Mesenchymal stem cell (in vitro differentiated cells and primary cell): ENCODE measurements at regions not wholly inside any gene's neighbourhood (a gene's known extent, or its start where the extent isn't known, plus 50 kb on each side); places are given as distances from the start of the nearest gene placed in this dataset.
"Not testable (repeated sequence)": the region's sequence is repeated elsewhere in the genome, so short reads cannot be mapped to it uniquely, and the experiment has no call there.

Experiments
- DNase-seq: peaks from one replicate; pipeline ENCODE4 v3.0.0-alpha.2; 2013
- H2AFZ ChIP-seq: one replicate; pipeline ENCODE4 v1.6.1; 2013; ENCODE audit warnings: low read depth, mild to moderate bottlenecking, control low read depth, inconsistent platforms, low read length, moderate library complexity
- H2AK5ac ChIP-seq: 2 replicates; pipeline ENCODE4 v1.6.1; 2013; ENCODE audit warnings: low read length, moderate library complexity, mild to moderate bottlenecking, inconsistent platforms; ENCODE audit not compliant: severe bottlenecking
- H2BK120ac ChIP-seq: one replicate; pipeline ENCODE4 v1.6.1; 2013; ENCODE audit warnings: low read depth, mild to moderate bottlenecking, inconsistent platforms, low read length, moderate library complexity
- H2BK12ac ChIP-seq, 2 experiments: one replicate each; pipeline ENCODE4 v1.6.1; 2013; ENCODE audit warnings: inconsistent platforms in 2 of 2, low read length in 2 of 2, mild to moderate bottlenecking in 2 of 2, moderate library complexity in 2 of 2, control low read depth in 1 of 2
- H2BK15ac ChIP-seq: one replicate; pipeline ENCODE4 v1.6.1; 2013; ENCODE audit warnings: mild to moderate bottlenecking, low read depth, inconsistent platforms; ENCODE audit not compliant: poor library complexity, severe bottlenecking
- H2BK5ac ChIP-seq: 2 replicates; pipeline ENCODE4 v1.6.1; 2013; ENCODE audit warnings: low read depth, mild to moderate bottlenecking, low read length, control low read depth, inconsistent platforms; ENCODE audit not compliant: poor library complexity, severe bottlenecking
- H3K14ac ChIP-seq, 2 experiments: one replicate each; pipeline ENCODE4 v1.6.1; 2013; ENCODE audit warnings: inconsistent platforms in 2 of 2, low read length in 2 of 2, control low read depth in 1 of 2, mild to moderate bottlenecking in 1 of 2, moderate library complexity in 1 of 2
- H3K18ac ChIP-seq, 2 experiments: one replicate each; pipeline ENCODE4 v1.6.1; 2013; ENCODE audit warnings: inconsistent platforms in 2 of 2, low read length in 2 of 2, control low read depth in 1 of 2, low read depth in 1 of 2, mild to moderate bottlenecking in 1 of 2
- H3K23ac ChIP-seq, 2 experiments: one replicate each; pipeline ENCODE4 v1.6.1; 2013; ENCODE audit warnings: inconsistent platforms in 2 of 2, low read length in 2 of 2, mild to moderate bottlenecking in 2 of 2, moderate library complexity in 2 of 2, control low read depth in 1 of 2
- H3K27ac ChIP-seq: 2 replicates; pipeline ENCODE4 v1.5.1; 2013; ENCODE audit warnings: mild to moderate bottlenecking, moderate library complexity, low read length, control low read depth, inconsistent platforms; ENCODE audit not compliant: poor library complexity, severe bottlenecking
- H3K27me3 ChIP-seq, 2 experiments: 2 replicates each; pipeline versions ENCODE4 v1.6.1 to v1.7.0; 2013; ENCODE audit warnings: low read length in 2 of 2, mild to moderate bottlenecking in 2 of 2, moderate library complexity in 2 of 2, control low read depth in 1 of 2, inconsistent platforms in 1 of 2; ENCODE audit not compliant: control insufficient read depth in 1 of 2, insufficient read depth in 1 of 2
- H3K36me3 ChIP-seq, 2 experiments: 2 replicates each; pipeline versions ENCODE4 v1.6.1 to v1.7.0; 2013; ENCODE audit warnings: low read length in 2 of 2, control low read depth in 1 of 2, inconsistent platforms in 1 of 2, low read depth in 1 of 2, mild to moderate bottlenecking in 1 of 2; ENCODE audit not compliant: insufficient read depth in 2 of 2, control insufficient read depth in 1 of 2
- H3K4ac ChIP-seq, 2 experiments: one replicate each; pipeline ENCODE4 v1.6.1; 2013; ENCODE audit warnings: inconsistent platforms in 2 of 2, low read length in 2 of 2, mild to moderate bottlenecking in 2 of 2, moderate library complexity in 2 of 2, control low read depth in 1 of 2, low read depth in 1 of 2
- H3K4me1 ChIP-seq: 2 replicates; pipeline ENCODE4 v1.6.1; 2013; ENCODE audit warnings: low read depth, low read length, control low read depth; ENCODE audit not compliant: control insufficient read depth, insufficient read depth
- H3K4me2 ChIP-seq: 2 replicates; pipeline ENCODE4 v1.6.1; 2013; ENCODE audit warnings: low read length, mild to moderate bottlenecking, inconsistent platforms; ENCODE audit not compliant: poor library complexity, severe bottlenecking
- H3K4me3 ChIP-seq, 2 experiments: 2 replicates each; pipeline versions ENCODE4 v1.5.1 to v1.7.0; 2013; ENCODE audit warnings: low read length in 2 of 2, mild to moderate bottlenecking in 2 of 2, control low read depth in 1 of 2, low read depth in 1 of 2; ENCODE audit not compliant: insufficient read depth in 1 of 2
- H3K79me1 ChIP-seq: replicated peaks from 2 replicates; pipeline ENCODE4 v1.6.1; 2013; ENCODE audit warnings: mild to moderate bottlenecking, control low read depth, low read length, inconsistent platforms; ENCODE audit not compliant: poor library complexity, severe bottlenecking
- H3K9ac ChIP-seq: 2 replicates; pipeline ENCODE4 v1.7.0; 2013; ENCODE audit warnings: mild to moderate bottlenecking, low read length, moderate library complexity
- H3K9me3 ChIP-seq: 2 replicates; pipeline ENCODE4 v1.7.0; 2013; ENCODE audit warnings: mild to moderate bottlenecking, low read length; ENCODE audit not compliant: control insufficient read depth
- H4K8ac ChIP-seq: one replicate; pipeline ENCODE4 v1.6.1; 2013; ENCODE audit warnings: inconsistent platforms, mild to moderate bottlenecking, low read length, moderate library complexity
- H4K91ac ChIP-seq: one replicate; pipeline ENCODE4 v1.6.1; 2013; ENCODE audit warnings: mild to moderate bottlenecking, low read length, inconsistent platforms
- WGBS: methylation state at CpG from one replicate; pipeline ENCODE4 v1.1.7; 2013; ENCODE audit warnings: mixed read lengths; 5-methylcytosine and 5-hydroxymethylcytosine counted together

DNA sequence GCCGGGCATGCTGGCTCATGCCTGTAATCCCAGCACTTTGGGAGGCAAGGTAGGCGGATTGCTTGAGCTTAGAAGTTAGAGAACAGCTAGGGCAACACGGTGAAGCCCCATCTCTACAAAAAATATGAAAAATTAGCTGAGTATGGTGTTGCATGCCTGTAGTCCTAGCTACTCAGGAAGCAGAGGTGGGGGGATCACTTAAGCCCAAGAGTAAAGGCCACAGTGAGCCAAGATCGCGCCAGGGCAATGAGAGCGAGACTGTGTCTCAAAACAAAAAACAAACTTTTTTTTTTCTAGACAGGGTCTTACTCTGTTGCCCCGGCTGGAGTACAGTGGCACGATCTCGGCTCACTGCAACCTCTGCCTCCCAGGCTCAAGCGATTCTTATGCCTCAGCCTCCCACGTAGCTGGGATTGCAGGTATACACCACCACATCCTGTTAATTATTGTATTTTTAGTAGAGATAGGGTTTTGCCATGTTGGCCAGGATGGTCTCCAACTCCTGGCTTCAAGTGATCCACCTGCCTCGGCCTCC, 307.5 kb downstream of the GOLGA6L6 start:
- H3K27ac ChIP-seq, H2BK120ac ChIP-seq, H3K4me1 ChIP-seq, H3K79me1 ChIP-seq, H4K91ac ChIP-seq, H3K27me3 ChIP-seq, H2AK5ac ChIP-seq, H2BK5ac ChIP-seq, H2AFZ ChIP-seq, H3K9me3 ChIP-seq, H3K18ac ChIP-seq, H3K4me3 ChIP-seq, H3K14ac ChIP-seq, H3K4me2 ChIP-seq, H2BK12ac ChIP-seq, H2BK15ac ChIP-seq, H4K8ac ChIP-seq, DNase-seq, H3K36me3 ChIP-seq, H3K9ac ChIP-seq, H3K23ac ChIP-seq, H3K4ac ChIP-seq: not testable (repeated sequence)
- 66% methylated on average over 10 of the region's 12 CpGs for WGBS

DNA sequence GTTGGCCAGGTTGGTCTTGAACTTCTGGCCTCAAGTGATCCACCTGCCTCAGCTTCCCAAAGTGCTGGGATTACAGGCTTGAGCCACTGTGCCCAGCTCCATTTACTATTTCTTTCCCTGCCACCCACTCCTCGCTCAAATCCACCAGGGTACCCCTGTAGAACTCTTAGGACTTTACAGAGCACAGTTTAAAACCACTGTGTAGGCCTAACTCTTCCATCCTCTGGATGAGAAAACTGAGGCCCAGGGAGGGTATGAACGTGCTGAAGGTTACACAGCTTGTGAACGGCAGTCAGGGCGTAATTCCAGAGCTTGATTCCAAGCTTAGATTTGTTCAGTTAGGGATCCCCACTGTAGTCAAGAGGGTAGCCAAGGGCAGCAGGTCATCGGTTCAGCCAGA, 309.1 kb downstream of the GOLGA6L6 start:
- not testable (repeated sequence) for H2BK12ac ChIP-seq, H2BK120ac ChIP-seq, H3K36me3 ChIP-seq, H3K27me3 ChIP-seq, H3K27ac ChIP-seq, H3K9me3 ChIP-seq, H3K4me3 ChIP-seq, H3K4ac ChIP-seq, H3K79me1 ChIP-seq, H3K14ac ChIP-seq, DNase-seq, H3K23ac ChIP-seq, H2BK15ac ChIP-seq, H3K9ac ChIP-seq, H3K4me1 ChIP-seq, H4K8ac ChIP-seq, H2AK5ac ChIP-seq, H4K91ac ChIP-seq, H3K18ac ChIP-seq, H3K4me2 ChIP-seq, H2AFZ ChIP-seq, H2BK5ac ChIP-seq
- WGBS: 59% methylated on average over 5 of the region's 5 CpGs

DNA sequence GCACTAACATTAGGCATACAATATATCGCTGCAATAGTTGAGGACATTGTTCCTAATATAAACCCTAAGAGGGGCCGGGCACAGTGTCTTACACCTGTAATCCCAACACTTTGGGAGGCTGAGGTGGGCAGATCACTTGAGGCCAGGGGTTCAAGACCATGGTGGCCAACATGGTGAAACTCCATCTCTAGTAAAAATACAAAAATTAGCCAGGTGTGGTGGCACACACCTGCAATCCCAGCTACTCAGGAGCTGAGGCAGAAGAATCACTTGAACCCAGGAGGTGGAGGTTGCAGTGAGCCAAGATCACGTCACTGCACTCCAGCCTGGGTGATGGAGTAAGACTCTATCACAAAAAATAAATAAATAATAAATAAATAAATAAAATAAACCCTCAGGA, 310.9 kb downstream of the GOLGA6L6 start:
- not testable (repeated sequence) for H4K91ac ChIP-seq, H3K4me2 ChIP-seq, H3K27ac ChIP-seq, H3K4me1 ChIP-seq, H3K4ac ChIP-seq, H3K18ac ChIP-seq, H3K14ac ChIP-seq, H2AK5ac ChIP-seq, H3K36me3 ChIP-seq, H3K9ac ChIP-seq, H2BK12ac ChIP-seq, H3K27me3 ChIP-seq, H3K9me3 ChIP-seq, H2BK120ac ChIP-seq, H3K4me3 ChIP-seq, H3K23ac ChIP-seq, H3K79me1 ChIP-seq, H2BK15ac ChIP-seq, H4K8ac ChIP-seq, H2AFZ ChIP-seq, H2BK5ac ChIP-seq, DNase-seq
- 69% methylated on average over 2 of the region's 3 CpGs for WGBS

DNA sequence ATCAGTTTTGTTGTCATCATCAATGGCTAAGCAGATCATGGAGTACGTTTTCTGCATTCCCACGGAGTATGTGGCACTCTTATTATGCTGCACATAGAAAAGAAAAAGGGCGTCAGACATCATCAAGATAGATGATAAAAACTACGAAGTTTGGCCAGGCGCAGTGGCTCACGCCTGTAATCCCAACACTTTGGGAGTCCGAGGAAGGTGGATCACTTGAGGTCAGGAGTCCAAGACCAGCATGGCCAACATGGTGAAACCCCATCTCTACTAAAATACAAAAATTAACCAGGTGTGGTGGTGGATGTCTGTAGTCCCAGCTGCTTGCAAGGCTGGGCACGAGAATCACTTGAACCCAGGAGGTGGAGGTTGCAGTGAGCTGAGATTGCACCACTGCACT, 312.8 kb downstream of the GOLGA6L6 start:
- H2BK5ac ChIP-seq, H3K14ac ChIP-seq, H3K4me3 ChIP-seq, H2AK5ac ChIP-seq, H3K4me1 ChIP-seq, H3K79me1 ChIP-seq, H2BK12ac ChIP-seq, H3K36me3 ChIP-seq, H3K9ac ChIP-seq, H3K4ac ChIP-seq, H2AFZ ChIP-seq, DNase-seq, H3K18ac ChIP-seq, H4K91ac ChIP-seq, H2BK15ac ChIP-seq, H3K4me2 ChIP-seq, H4K8ac ChIP-seq, H2BK120ac ChIP-seq, H3K23ac ChIP-seq, H3K9me3 ChIP-seq, H3K27me3 ChIP-seq, H3K27ac ChIP-seq: not testable (repeated sequence)
- 68% methylated on average over 8 of the region's 8 CpGs for WGBS
